ENCODE measurements at regions not wholly inside any gene's neighbourhood (a gene's known extent, or its start where the extent isn't known, plus 50 kb on each side); places are given as distances from the start of the nearest gene placed in this dataset.

DNA sequence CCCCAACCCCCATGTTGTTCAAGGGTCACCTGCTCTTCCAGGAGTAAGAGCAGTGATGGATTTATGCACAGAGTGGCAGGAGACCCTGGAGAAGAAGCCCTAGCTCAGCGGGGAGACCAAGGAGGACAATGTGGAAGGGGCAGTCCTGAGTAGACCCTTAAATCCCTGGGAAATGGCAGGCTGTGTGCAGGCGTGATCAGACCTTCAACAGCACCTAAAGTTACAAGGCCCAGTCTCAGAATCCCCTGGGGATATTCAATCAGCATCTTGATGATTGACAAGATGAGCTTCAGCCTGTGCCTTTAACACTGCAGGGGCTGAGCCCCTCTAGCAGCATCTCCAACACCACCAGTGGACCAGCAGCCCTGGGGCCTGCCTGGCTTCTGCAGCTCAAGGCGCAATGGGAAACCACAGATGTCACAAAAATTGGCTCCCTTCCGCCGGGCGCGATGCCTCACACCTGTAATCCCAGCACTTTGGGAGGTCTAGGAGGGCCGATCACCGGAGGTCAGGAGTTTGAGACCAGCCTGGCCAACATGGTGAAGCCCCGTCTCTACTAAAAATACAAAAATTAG is 60.4 kb downstream of the IRF2BP2 start:
- TF ChIP-seq CTCF (IDR thresholded peaks at IDR 0.05) (no peak), SMAD4 (CRISPR knock-in tag; IDR thresholded peaks at IDR 0.05) (no peak), ZBTB21 (CRISPR knock-in tag; IDR thresholded peaks at IDR 0.05; ENCODE audit: borderline replicate concordance) (no peak), CREB1 (CRISPR knock-in tag; IDR thresholded peaks at IDR 0.05) (no peak), ZNF263 (CRISPR knock-in tag; IDR thresholded peaks at IDR 0.05; ENCODE audit: low read depth) (no peak), ETV6 (CRISPR knock-in tag; IDR thresholded peaks at IDR 0.05) (no peak)
- TF ChIP-seq, protein P1, sequence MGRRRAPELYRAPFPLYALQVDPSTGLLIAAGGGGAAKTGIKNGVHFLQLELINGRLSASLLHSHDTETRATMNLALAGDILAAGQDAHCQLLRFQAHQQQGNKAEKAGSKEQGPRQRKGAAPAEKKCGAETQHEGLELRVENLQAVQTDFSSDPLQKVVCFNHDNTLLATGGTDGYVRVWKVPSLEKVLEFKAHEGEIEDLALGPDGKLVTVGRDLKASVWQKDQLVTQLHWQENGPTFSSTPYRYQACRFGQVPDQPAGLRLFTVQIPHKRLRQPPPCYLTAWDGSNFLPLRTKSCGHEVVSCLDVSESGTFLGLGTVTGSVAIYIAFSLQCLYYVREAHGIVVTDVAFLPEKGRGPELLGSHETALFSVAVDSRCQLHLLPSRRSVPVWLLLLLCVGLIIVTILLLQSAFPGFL (CRISPR knock-in tag; IDR thresholded peaks at IDR 0.05; ENCODE audit: borderline replicate concordance): no peak
- TF ChIP-seq, protein P2, sequence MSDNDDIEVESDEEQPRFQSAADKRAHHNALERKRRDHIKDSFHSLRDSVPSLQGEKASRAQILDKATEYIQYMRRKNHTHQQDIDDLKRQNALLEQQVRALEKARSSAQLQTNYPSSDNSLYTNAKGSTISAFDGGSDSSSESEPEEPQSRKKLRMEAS (CRISPR knock-in tag; IDR thresholded peaks at IDR 0.05): no peak
